Stomach smooth muscle (tissue), 2 donors: ENCODE measurements at regions not wholly inside any gene's neighbourhood (a gene's known extent, or its start where the extent isn't known, plus 50 kb on each side); places are given as distances from the start of the nearest gene placed in this dataset.
"Not testable (repeated sequence)": the region's sequence is repeated elsewhere in the genome, so short reads cannot be mapped to it uniquely, and the experiment has no call there.

ENCODE experiments used
- H3K27ac ChIP-seq: one replicate; pipeline ENCODE4 v1.7.0; 2013; ENCODE audit warnings: mild to moderate bottlenecking, low read length, inconsistent platforms
- H3K27me3 ChIP-seq, 2 donors: one replicate each; pipeline ENCODE4 v1.7.0; 2013; ENCODE audit warnings: low read length in 2 of 2; ENCODE audit not compliant: insufficient read depth in 2 of 2, control insufficient read depth in 1 of 2
- H3K36me3 ChIP-seq, 2 donors: one replicate each; pipeline ENCODE4 v1.7.0; 2013; ENCODE audit warnings: low read length in 2 of 2; ENCODE audit not compliant: control insufficient read depth in 2 of 2, insufficient read depth in 2 of 2
- H3K4me1 ChIP-seq: one replicate; pipeline ENCODE4 v1.7.0; 2013; ENCODE audit warnings: low read length; ENCODE audit not compliant: control insufficient read depth, insufficient read depth
- H3K4me3 ChIP-seq, 2 donors: one replicate each; pipeline ENCODE4 v1.7.0; 2013; ENCODE audit warnings: low read length in 2 of 2
- H3K9ac ChIP-seq, 2 donors: one replicate each; pipeline ENCODE4 v1.7.0; 2013; ENCODE audit warnings: low read length in 2 of 2, mild to moderate bottlenecking in 1 of 2
- H3K9me3 ChIP-seq, 2 donors: one replicate each; pipeline ENCODE4 v1.7.0; 2013; ENCODE audit warnings: low read length in 2 of 2; ENCODE audit not compliant: control insufficient read depth in 2 of 2
- donor health status: healthy.
- donor health status: Pancreatic carcinoma.

DNA sequence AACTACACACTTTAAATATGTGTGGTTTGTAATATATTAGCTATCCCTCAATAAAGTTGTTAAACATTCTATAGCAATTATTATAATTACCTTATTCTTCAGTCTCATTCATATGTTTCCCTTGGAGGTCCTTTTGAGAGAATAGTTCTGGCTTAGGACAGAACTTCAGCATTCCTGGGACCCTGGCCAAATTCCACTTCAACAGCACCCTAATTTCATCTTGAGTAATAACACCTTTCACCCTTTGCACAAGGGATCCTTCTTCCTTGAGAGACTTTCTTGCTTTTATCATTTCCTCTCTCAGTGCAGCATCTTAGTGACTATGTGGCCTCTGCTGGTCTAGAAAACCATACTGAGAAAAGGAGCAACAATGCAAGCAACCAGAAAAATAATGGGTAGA lies 255.9 kb downstream of the C11orf87 start:
- Histone ChIP-seq H3K4me1 (no peaks in the 10 kb centered on the region), H3K36me3 (no peaks in the 10 kb centered on the region), H3K9me3 (no peaks in the 10 kb centered on the region), H3K9ac (no peak overlapping the region), H3K27ac (no peak overlapping the region), H3K27me3 (no peaks in the 10 kb centered on the region), H3K4me3 (no peak overlapping the region)

DNA sequence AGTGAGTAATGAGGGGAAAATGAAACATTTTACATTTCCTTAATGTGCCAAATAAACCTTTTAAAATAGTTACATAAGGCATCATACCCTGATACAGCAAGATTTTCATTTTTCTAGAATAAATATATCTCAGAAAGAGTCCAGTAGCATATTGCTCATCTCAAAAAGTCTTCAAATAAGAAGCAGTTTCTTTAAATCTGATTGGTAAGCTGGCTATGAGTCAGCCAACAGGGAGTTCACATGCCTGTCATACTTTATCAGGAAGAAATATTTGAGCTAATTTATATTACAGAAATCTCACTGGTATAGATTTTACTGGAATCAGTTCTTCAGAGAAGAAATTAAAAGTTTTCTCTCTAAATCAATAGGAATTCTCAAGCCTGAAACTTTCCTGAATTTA lies 258.1 kb downstream of the C11orf87 start:
- H3K4me3 ChIP-seq = no peak overlapping the region
- H3K9ac ChIP-seq = no peak overlapping the region
- no peaks in the 10 kb centered on the region for H3K9me3 ChIP-seq
- H3K27me3 ChIP-seq = no peaks in the 10 kb centered on the region
- no peaks in the 10 kb centered on the region for H3K4me1 ChIP-seq
- H3K27ac ChIP-seq = no peak overlapping the region
- no peaks in the 10 kb centered on the region for H3K36me3 ChIP-seq

DNA sequence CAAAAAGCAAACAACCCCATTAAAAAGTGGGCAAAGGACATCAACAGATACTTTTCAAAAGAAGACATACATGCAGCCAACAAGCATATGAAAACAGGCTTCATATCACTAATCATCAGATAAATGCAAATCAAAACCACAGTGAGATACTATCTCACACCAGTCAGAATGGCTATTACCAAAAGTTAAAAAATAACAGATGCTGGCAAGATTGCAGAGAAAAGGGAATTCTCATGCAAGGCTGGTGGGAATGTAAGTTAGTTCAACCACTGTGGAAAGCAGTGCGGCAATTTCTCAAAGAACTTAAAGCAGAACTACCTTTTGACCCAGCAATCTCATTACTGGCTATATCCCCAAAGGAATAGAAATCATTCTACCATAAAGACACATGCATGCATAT lies 260.8 kb downstream of the C11orf87 start:
- not testable (repeated sequence) for H3K27ac ChIP-seq, H3K4me3 ChIP-seq, H3K36me3 ChIP-seq, H3K27me3 ChIP-seq, H3K9ac ChIP-seq, H3K4me1 ChIP-seq, H3K9me3 ChIP-seq

DNA sequence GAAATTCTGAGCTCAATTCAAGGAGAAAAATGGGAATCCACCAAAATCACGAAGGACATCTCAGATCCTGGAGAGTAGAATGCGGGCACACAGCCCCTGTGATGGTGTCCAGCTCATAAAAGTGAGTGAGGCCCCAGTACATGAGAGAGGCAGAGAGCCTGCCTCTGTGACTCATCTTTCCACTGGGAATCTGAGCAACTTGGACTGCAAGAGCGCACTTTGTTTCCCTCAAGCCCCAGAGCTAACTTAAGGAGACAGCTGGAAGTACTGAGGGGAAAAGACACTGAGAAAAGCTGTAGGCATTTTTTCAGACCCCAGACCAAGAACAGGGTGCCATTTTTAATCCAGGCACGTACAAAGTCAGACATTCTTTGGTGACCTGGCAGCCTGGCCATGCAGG lies 273.7 kb downstream of the C11orf87 start:
- H3K36me3 ChIP-seq = no peaks in the 10 kb centered on the region

DNA sequence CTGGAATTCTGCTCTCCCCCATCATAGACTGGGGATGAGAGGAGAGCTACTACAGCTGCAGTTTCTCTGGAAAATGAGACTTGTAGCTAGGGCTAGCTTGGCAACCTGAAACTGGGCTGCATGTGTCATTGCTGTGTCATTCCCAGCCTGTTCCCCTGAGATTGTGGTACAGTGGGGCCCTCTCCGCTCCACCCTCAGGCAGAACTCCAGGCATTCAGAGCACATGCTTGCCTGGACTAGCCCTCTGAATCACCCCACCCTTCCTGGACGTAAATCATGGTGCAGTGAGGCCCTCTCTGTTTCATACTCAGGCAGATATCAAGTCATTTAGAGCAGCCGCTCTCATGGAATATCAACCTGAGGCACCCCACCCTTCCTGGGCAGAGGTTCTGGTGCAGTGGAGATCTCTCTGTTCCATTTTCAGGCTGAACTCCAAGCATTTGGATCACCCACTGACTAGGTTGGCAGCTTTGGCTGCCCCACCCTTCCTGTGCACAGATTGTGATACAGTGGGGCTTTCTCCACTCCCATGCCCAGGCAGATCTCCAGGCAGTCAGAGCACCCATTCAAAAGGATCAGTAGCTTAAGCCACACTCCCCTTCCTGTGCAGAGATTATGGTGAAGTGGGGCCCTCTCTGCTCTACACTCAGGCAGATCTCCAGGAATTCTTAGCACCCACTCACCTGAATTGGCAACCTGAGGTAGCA lies 274.4 kb downstream of the C11orf87 start:
- Histone ChIP-seq H3K4me1 (no peaks in the 10 kb centered on the region), H3K9me3 (peaks cover 0 to 16% of the 10 kb centered on the region in 2 donors), H3K9ac (no peak overlapping the region), H3K27me3 (no peaks in the 10 kb centered on the region), H3K36me3 (no peaks in the 10 kb centered on the region), H3K27ac (no peak overlapping the region), H3K4me3 (no peak overlapping the region)

More for the DNA sequence above, 273.7 kb downstream of the C11orf87 start:
- Histone ChIP-seq H3K9ac (no peak overlapping the region), H3K9me3 (peaks cover 0 to 16% of the 10 kb centered on the region in 2 donors), H3K4me3 (no peak overlapping the region), H3K4me1 (no peaks in the 10 kb centered on the region), H3K27me3 (no peaks in the 10 kb centered on the region), H3K27ac (no peak overlapping the region)

DNA sequence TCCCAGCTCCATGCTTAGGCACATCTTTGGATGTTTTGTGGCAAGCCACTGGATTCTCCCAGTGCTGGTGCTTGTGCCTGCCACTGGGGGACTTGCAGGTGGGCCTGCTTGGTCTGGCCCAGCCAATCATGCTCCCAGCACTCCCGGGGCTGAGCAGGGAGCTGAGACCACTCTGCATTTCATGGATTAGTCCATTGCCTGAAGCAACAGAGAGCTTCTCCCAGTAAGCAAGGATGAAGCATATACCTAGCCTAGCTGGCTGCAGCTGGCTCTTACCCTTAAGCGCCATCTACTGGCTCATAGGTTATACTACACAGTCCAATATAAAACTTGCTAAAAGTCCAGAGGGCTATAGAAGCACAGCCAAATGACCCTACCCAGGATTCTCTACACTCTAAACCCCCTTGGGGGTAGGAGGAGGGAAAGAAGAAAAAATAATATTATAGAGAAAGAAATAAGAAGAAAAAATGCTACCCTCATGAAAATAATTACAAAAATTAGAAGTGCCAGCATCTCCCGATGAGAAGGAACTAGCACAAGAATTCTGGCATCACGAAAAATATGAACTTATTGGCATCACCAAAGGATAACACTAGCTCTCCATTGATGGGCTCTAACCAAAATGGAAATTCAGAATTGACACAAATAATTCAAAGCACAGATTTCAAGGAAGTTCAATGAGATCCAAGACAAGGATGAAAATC lies 275.3 kb downstream of the C11orf87 start:
- Histone ChIP-seq H3K27ac (no peak overlapping the region), H3K9ac (no peak overlapping the region), H3K27me3 (no peaks in the 10 kb centered on the region), H3K9me3 (peaks cover 0 to 16% of the 10 kb centered on the region in 2 donors), H3K36me3 (no peaks in the 10 kb centered on the region), H3K4me1 (no peaks in the 10 kb centered on the region), H3K4me3 (no peak overlapping the region)

DNA sequence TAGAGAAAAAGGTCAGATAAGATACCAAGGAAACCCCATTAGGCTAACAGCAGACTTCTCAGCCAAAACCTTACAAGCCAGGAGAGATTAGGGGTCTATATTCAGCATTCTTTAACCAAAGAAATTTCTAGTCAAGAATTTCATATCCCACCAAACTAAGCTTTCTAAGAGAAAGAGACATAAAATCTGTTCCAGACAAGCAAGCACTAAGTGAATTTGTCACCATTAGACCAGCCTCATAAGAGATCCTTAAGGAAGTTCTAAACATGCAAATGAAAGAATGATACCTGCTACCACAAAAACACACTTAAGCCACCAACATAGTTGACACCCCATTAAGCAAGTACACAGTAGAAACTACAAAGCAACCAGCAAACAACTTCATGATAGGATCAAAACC lies 276.2 kb downstream of the C11orf87 start:
- H3K9me3 ChIP-seq = peaks cover 0 to 16% of the 10 kb centered on the region in 2 donors
- H3K36me3 ChIP-seq = no peaks in the 10 kb centered on the region
- no peaks in the 10 kb centered on the region for H3K4me1 ChIP-seq
- H3K9ac ChIP-seq = no peak overlapping the region
- no peaks in the 10 kb centered on the region for H3K27me3 ChIP-seq
- H3K27ac ChIP-seq = no peak overlapping the region
- H3K4me3 ChIP-seq = no peak overlapping the region

DNA sequence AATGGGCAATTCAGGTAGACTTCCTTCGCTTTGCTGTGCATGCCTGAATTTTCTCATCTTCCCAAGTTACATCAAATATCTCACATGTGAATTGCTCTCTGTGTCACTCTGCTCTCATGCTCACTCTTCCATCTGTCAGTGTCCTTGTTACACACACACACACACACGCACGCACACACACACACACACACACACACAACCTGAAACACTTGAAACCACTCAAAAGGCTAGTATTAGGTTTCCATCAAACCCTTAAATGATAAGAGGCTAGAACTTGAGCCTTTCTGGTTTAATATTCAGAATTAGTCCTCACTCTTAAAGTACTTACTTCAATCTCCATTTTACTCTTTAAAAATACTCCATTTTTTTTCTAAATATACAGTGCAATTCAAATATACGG lies 282.4 kb downstream of the C11orf87 start:
- Histone ChIP-seq H3K27me3 (no peaks in the 10 kb centered on the region), H3K4me1 (no peaks in the 10 kb centered on the region), H3K9me3 (no peaks in the 10 kb centered on the region), H3K36me3 (no peaks in the 10 kb centered on the region), H3K9ac (no peak overlapping the region), H3K27ac (no peak overlapping the region), H3K4me3 (no peak overlapping the region)

DNA sequence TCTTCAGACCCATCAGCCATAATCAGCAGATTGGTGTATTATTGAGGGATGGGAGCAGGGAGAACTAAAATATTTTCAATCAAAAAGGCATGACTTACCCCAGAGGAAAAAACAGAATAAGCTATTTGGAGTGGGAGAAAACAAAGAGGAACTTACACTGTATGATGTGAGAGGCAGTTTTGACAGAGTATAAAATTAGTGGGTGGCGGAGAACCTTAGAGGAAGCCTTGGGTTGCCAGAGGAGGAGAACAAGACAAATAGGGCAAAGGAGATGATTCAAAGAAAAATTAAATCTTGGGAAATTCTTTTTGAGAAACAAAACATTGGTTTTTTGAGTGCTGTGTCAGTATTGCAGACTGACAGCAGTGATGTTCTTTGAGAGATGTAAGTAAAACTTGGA lies 285.0 kb downstream of the C11orf87 start:
- H3K4me3 ChIP-seq = no peak overlapping the region
- no peak overlapping the region for H3K9ac ChIP-seq
- no peaks in the 10 kb centered on the region for H3K9me3 ChIP-seq
- H3K4me1 ChIP-seq = no peaks in the 10 kb centered on the region
- no peaks in the 10 kb centered on the region for H3K27me3 ChIP-seq
- no peaks in the 10 kb centered on the region for H3K36me3 ChIP-seq
- no peak overlapping the region for H3K27ac ChIP-seq

DNA sequence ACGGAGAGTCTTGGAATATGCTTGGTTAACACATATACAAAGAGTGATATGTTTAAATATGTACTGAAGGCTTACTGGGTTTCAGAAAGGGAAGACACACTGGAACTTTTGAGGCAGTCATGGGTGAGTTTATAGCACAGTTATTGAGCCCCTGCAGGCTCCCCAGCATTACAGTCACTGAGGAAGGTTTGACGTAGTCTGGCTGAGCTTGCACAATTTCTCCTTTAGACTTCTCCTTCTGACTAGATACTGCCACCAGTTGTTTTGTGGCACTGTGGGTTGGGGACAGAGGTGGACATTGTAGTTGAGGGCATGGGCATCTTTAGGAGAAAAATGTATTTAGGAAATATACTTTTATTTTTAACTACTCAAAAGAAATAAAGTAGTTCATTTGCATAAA lies 285.4 kb downstream of the C11orf87 start:
- Histone ChIP-seq H3K36me3 (no peaks in the 10 kb centered on the region), H3K9ac (no peak overlapping the region), H3K27me3 (no peaks in the 10 kb centered on the region), H3K4me1 (no peaks in the 10 kb centered on the region), H3K27ac (no peak overlapping the region), H3K4me3 (no peak overlapping the region), H3K9me3 (no peaks in the 10 kb centered on the region)

DNA sequence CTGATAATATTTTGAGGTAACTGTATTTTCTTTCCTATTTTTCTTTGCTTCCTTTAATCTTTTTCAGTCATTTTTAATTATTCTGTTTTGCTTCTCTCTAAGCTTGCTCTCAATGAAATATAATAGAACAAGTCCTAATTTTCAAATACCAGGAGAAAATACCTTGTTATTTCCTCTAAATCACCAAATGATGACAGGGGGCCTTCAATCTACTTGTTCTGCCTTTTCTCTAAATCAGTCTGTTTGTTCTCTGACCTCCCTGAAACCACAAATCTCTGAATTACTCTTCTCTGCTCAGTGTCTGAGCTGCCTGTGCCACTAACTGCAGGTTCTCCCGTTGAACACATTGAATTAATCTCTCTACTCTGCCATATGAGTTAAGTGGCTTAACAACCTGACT lies 286.2 kb downstream of the C11orf87 start:
- Histone ChIP-seq H3K4me3 (no peak overlapping the region), H3K36me3 (no peaks in the 10 kb centered on the region), H3K27me3 (no peaks in the 10 kb centered on the region), H3K27ac (no peak overlapping the region), H3K9ac (no peak overlapping the region), H3K9me3 (no peaks in the 10 kb centered on the region), H3K4me1 (no peaks in the 10 kb centered on the region)
